ENCODE measurements at regions not wholly inside any gene's neighbourhood (a gene's known extent, or its start where the extent isn't known, plus 50 kb on each side); places are given as distances from the start of the nearest gene placed in this dataset.

DNA sequence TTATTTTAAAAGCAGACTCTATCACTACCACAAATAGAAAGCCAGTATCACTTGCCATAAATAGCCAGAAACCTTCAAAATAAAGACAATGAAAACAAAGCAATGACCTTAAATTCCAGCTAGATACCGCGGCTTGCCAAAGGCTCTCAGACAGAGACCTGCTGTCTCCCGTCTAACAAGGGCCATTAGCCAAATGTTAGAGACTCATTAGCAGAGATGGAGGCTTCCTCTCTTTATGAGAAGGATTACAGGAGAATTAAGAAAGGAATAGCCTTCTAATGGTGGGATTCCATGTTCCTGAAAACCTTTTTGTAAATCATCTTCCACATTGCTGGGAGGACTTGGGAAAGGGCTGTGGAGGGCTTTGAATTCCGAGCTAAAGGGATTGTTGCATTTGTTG, 206.7 kb downstream of the AACS start:
- no peak for TF ChIP-seq GATA2 (IDR thresholded peaks at IDR 0.05; ENCODE audit: low read depth, low read length)
- no peak for TF ChIP-seq GATA3 (IDR thresholded peaks at IDR 0.05; ENCODE audit: low read depth, low read length)

DNA sequence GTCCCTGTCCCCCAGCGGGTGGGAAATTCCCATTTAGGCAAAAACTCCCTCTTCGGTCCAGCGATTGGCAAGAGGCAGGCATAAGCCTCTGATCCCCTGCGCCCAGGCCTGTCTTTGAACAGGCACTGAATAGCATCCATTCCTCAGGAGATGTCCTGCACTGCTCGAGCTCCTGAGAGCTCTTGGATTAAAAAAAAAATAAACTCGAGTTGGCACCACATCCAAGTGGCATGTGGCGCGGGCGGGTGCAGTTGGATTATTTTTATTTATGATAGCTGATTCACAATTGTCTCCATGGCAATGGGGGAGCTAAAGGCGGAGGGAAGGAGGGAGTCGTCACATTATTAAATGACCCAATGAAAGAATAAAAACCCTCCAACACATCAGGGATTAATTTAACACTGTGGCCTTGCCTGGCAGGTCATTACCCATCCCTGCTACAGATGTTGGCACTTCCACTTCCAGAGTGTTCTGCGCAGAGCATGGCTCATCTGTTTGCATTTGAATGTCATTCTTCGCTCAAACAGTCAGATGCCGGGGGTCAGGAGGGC, 207.2 kb downstream of the AACS start:
- TF ChIP-seq GATA2 (IDR thresholded peaks at IDR 0.05; ENCODE audit: low read depth, low read length) (no peak), GATA3 (IDR thresholded peaks at IDR 0.05; ENCODE audit: low read depth, low read length) (no peak)

DNA sequence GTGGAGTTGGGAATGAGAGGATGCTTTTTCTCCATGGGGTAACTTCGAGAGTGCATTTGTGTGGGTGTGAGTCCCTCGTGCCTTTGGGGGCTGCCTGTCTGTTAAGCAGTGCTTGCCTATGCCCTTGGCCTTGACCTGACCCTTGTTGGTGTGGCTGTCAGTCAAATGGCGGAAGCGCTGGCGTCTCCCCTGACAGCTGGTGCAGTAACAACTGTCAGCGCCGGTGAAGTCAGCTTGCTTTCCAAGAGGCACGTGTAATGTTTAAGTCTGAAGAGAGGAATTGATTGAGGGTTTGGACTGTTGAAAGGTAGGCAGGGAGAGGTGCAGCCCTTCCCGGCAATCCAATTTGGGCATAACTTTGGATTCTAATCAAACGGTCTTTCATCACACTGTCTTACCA, 211.3 kb downstream of the AACS start:
- no peak for TF ChIP-seq GATA3 (IDR thresholded peaks at IDR 0.05; ENCODE audit: low read depth, low read length)
- TF ChIP-seq GATA2 (IDR thresholded peaks at IDR 0.05; ENCODE audit: low read depth, low read length) = no peak

GRCh38 chr12:125280482-125281377, 215.5 kb downstream of the AACS start:
- TF ChIP-seq GATA3 (IDR thresholded peaks at IDR 0.05; ENCODE audit: low read depth, low read length) (no peak), GATA2 (IDR thresholded peaks at IDR 0.05; ENCODE audit: low read depth, low read length) (no peak)

- TF ChIP-seq GATA2 (IDR thresholded peaks at IDR 0.05; ENCODE audit: low read depth, low read length) (no peak), GATA3 (IDR thresholded peaks at IDR 0.05; ENCODE audit: low read depth, low read length) (no peak)
Measured at GRCh38 chr12:125282921-125283320, 217.7 kb downstream of the AACS start.

- no peak for TF ChIP-seq GATA2 (IDR thresholded peaks at IDR 0.05; ENCODE audit: low read depth, low read length)
- TF ChIP-seq GATA3 (IDR thresholded peaks at IDR 0.05; ENCODE audit: low read depth, low read length) = no peak
Measured at GRCh38 chr12:125283521-125283920, 218.3 kb downstream of the AACS start.

- TF ChIP-seq GATA3 (IDR thresholded peaks at IDR 0.05; ENCODE audit: low read depth, low read length) (no peak), GATA2 (IDR thresholded peaks at IDR 0.05; ENCODE audit: low read depth, low read length) (no peak)
Measured at GRCh38 chr12:125284087-125284486, 218.9 kb downstream of the AACS start.

DNA sequence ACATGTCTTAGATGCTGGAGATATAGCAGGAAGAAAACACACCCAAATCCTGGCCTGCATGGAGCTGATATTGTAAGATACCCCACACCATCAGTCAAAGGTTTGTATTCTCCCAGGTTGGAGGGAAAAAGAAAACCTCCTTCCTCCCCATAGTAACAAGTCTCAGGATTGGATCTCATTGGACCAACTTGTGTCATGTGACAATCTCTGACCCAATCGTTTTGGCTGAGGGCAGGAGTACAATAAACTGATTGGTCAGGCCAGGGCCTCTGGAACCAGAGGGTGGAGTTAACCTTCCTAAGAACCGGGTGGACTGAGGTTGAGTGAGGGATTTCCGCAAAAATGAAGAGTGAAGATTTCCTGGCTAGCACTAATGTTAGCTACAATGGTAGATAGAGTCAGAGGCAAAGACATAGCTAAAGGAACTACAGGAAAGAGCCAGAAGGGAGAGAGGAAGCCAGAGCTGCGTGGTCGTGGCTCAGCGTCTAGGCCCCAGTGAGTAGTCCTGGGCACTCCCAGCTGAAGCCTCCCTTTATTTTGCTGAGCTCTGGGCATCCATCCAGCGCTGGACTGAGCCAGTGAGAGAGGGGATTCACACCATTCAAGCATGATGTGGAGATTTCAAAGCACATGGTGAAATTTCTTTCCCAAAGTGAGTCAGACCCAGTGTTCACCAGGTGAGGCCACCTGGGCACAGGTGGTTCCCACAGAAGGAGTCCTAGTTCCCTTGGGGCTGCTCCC, 219.9 kb downstream of the AACS start:
- no peak for TF ChIP-seq GATA2 (IDR thresholded peaks at IDR 0.05; ENCODE audit: low read depth, low read length)

- no peak for TF ChIP-seq GATA2 (IDR thresholded peaks at IDR 0.05; ENCODE audit: low read depth, low read length)
- TF ChIP-seq GATA3 (IDR thresholded peaks at IDR 0.05; ENCODE audit: low read depth, low read length) = no peak
Measured at GRCh38 chr12:125286005-125286727, 220.9 kb downstream of the AACS start.

- TF ChIP-seq GATA3 (IDR thresholded peaks at IDR 0.05; ENCODE audit: low read depth, low read length) = no peak
- TF ChIP-seq GATA2 (IDR thresholded peaks at IDR 0.05; ENCODE audit: low read depth, low read length) = no peak
Measured at GRCh38 chr12:125287155-125287847, 222.1 kb downstream of the AACS start.

- TF ChIP-seq GATA3 (IDR thresholded peaks at IDR 0.05; ENCODE audit: low read depth, low read length) (no peak), GATA2 (IDR thresholded peaks at IDR 0.05; ENCODE audit: low read depth, low read length) (no peak)
Measured at GRCh38 chr12:125288931-125289928, 224.0 kb downstream of the AACS start.

DNA sequence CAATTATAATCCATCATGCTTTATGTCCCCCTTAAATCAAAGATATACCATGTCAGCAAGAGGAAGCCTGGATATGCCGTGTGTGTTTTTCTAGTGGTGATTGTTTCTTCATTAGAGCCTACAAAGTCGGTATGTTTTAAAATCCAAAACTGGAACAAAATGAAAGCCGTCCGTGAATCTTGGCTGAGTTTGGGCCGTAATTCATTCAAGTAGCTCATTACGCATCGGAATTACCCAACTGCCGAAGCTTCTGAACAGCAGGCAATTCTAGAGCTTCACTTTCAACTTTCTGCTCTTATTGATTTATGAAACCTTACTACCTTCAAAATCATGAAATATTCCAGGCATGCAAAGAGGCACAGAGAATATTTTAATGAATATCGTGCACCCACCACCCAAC, 224.7 kb downstream of the AACS start:
- TF ChIP-seq GATA3 (IDR thresholded peaks at IDR 0.05; ENCODE audit: low read depth, low read length) (no peak), GATA2 (IDR thresholded peaks at IDR 0.05; ENCODE audit: low read depth, low read length) (no peak)

All from SH-SY5Y (cell line).